ENCODE measurements at regions not wholly inside any gene's neighbourhood (a gene's known extent, or its start where the extent isn't known, plus 50 kb on each side); places are given as distances from the start of the nearest gene placed in this dataset.

DNA sequence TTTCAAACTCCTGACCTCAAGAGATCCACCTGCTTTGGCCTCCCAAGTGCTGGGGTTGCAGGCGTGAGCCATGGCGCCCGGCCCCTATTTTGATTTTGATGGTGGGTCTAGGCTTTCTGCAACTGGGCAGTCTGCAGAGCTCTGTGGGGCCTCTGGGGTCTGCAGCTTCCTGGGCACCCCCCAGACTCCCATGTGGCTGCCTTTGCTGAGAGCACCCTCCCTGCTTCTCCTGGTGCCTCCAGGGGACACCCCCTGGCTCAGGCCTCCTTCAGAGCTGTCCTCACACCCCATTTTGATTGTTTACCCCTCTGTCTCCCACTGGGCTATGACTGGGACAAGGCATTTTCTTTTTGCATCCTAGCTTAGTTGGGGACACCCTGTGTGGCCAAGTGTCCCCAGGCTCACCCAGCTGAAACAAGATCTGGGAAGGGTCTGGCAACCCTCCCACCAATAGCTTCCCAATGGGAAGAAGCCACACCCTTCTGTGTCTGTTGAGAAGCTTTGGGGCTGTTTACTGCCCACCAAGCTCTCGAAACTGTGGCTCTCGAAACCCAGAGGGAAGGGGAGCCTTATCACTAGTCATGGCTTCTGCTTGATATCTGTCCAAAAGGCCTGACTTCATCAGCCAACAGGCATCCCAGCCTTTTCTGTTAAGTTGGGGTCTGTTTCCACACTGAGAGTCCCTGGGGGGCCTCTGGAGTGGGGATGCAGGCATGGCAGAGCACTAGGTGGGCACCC lies 204.4 kb upstream of the IER5L start:
- no peaks in the 10 kb centered on the region for H3K36me3 ChIP-seq (replicated peaks in 1 of 2; ENCODE audit: control insufficient read depth in 1 of 2, insufficient read depth in 2 of 2, low read length in 1 of 2)
- DNase-seq = peak; percentile 40
- peak overlapping the region in 1 of 2 experiments; percentile 56; a peak in 1 of 4 replicates for H3K27ac ChIP-seq (ENCODE audit: low read depth in 2 of 2, low read length in 1 of 2)
- 100% methylated on average over 2 of the region's 5 CpGs for WGBS (ENCODE audit: low lambda C conversion rate)
- H3K9me3 ChIP-seq = no peaks in the 10 kb centered on the region
- no peaks in the 10 kb centered on the region for H3K27me3 ChIP-seq (ENCODE audit: insufficient read depth)
- TF ChIP-seq TEAD4 (IDR thresholded peaks at IDR 0.05; ENCODE audit: borderline replicate concordance, insufficient read depth) (no peak), MEF2A (IDR thresholded peaks at IDR 0.05; ENCODE audit: borderline replicate concordance, low read depth) (no peak), GATA2 (CRISPR knock-in tag; IDR thresholded peaks at IDR 0.05) (no peak), EP300 (IDR thresholded peaks at IDR 0.05; ENCODE audit: borderline replicate concordance in 1 of 2, low read depth in 1 of 2, low read length in 1 of 2) (no peak), TAF1 (IDR thresholded peaks at IDR 0.05; ENCODE audit: borderline replicate concordance, low read depth, low read length) (no peak), GABPA (IDR thresholded peaks at IDR 0.05; ENCODE audit: low read depth) (no peak), SMC3 (IDR thresholded peaks at IDR 0.05; ENCODE audit: low read depth, low read length) (no peak), NRF1 (IDR thresholded peaks at IDR 0.05; ENCODE audit: low read depth, low read length) (no peak), RFX5 (IDR thresholded peaks at IDR 0.05; ENCODE audit: low read length) (no peak), NFIC (IDR thresholded peaks at IDR 0.05; ENCODE audit: borderline replicate concordance) (no peak), FOSL2 (IDR thresholded peaks at IDR 0.05; ENCODE audit: borderline replicate concordance, low read depth) (no peak), RCOR1 (IDR thresholded peaks at IDR 0.05; ENCODE audit: low read length) (no peak), JUND (IDR thresholded peaks at IDR 0.05) (no peak), YY1 (IDR thresholded peaks at IDR 0.05; ENCODE audit: low read depth) (no peak)
- TF ChIP-seq, protein P1, sequence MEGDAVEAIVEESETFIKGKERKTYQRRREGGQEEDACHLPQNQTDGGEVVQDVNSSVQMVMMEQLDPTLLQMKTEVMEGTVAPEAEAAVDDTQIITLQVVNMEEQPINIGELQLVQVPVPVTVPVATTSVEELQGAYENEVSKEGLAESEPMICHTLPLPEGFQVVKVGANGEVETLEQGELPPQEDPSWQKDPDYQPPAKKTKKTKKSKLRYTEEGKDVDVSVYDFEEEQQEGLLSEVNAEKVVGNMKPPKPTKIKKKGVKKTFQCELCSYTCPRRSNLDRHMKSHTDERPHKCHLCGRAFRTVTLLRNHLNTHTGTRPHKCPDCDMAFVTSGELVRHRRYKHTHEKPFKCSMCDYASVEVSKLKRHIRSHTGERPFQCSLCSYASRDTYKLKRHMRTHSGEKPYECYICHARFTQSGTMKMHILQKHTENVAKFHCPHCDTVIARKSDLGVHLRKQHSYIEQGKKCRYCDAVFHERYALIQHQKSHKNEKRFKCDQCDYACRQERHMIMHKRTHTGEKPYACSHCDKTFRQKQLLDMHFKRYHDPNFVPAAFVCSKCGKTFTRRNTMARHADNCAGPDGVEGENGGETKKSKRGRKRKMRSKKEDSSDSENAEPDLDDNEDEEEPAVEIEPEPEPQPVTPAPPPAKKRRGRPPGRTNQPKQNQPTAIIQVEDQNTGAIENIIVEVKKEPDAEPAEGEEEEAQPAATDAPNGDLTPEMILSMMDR (IDR thresholded peaks at IDR 0.05) = no peak
- TF ChIP-seq, protein P2, sequence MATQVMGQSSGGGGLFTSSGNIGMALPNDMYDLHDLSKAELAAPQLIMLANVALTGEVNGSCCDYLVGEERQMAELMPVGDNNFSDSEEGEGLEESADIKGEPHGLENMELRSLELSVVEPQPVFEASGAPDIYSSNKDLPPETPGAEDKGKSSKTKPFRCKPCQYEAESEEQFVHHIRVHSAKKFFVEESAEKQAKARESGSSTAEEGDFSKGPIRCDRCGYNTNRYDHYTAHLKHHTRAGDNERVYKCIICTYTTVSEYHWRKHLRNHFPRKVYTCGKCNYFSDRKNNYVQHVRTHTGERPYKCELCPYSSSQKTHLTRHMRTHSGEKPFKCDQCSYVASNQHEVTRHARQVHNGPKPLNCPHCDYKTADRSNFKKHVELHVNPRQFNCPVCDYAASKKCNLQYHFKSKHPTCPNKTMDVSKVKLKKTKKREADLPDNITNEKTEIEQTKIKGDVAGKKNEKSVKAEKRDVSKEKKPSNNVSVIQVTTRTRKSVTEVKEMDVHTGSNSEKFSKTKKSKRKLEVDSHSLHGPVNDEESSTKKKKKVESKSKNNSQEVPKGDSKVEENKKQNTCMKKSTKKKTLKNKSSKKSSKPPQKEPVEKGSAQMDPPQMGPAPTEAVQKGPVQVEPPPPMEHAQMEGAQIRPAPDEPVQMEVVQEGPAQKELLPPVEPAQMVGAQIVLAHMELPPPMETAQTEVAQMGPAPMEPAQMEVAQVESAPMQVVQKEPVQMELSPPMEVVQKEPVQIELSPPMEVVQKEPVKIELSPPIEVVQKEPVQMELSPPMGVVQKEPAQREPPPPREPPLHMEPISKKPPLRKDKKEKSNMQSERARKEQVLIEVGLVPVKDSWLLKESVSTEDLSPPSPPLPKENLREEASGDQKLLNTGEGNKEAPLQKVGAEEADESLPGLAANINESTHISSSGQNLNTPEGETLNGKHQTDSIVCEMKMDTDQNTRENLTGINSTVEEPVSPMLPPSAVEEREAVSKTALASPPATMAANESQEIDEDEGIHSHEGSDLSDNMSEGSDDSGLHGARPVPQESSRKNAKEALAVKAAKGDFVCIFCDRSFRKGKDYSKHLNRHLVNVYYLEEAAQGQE (IDR thresholded peaks at IDR 0.05; ENCODE audit: low read depth, low read length) = no peak
- H4K20me1 ChIP-seq (ENCODE audit: insufficient read depth) = no peaks in the 10 kb centered on the region
- CTCF ChIA-PET = interaction anchor here (0.9 kb wide), 2 partner anchors 23 to 229 kb away, joined by 3 to 4 read pairs; no protein-coding TSS in a partner anchor
- no peaks in the 10 kb centered on the region for H3F3A ChIP-seq (replicated peaks; ENCODE audit: insufficient read depth)
- H3K4me3 ChIP-seq (ENCODE audit: low read depth in 2 of 2, low read length in 1 of 2) = no peak overlapping the region
- POLR2A ChIA-PET = interaction anchor here (0.6 to 1.4 kb wide), 7 partner anchors 12 to 204 kb away, joined by 3 to 6 read pairs (median 3); partner anchors contain the start of gene IER5L
- no peaks in the 10 kb centered on the region for H3K9me2 ChIP-seq
- H3K79me2 ChIP-seq (ENCODE audit: insufficient read depth) = no peaks in the 10 kb centered on the region
- peaks cover 0 to 16% of the 10 kb centered on the region in 2 experiments; a peak in 1 of 4 replicates for H3K4me1 ChIP-seq (ENCODE audit: control insufficient read depth in 1 of 2, insufficient read depth in 2 of 2, low read depth in 1 of 2, low read length in 1 of 2)
- no peak overlapping the region for H3K4me2 ChIP-seq
- H3K9ac ChIP-seq = no peak overlapping the region
- no peak overlapping the region for H2AFZ ChIP-seq (ENCODE audit: low read depth)
